Ovary (tissue), 3 donors: ENCODE measurements at regions not wholly inside any gene's neighbourhood (a gene's known extent, or its start where the extent isn't known, plus 50 kb on each side); places are given as distances from the start of the nearest gene placed in this dataset.

Source experiments
- CTCF ChIP-seq, 3 donors: fragments of 450-650 bp in 2 of 3; fragments of 200-600 bp in 1 of 3; IDR thresholded peaks; one replicate each; pipeline versions ENCODE4 v1.5.1 to v1.8.0; 2016 to 2022; ENCODE audit warnings: antibody characterized with exemption in 3 of 3, mild to moderate bottlenecking in 1 of 3
- EP300 ChIP-seq: sonication (generic); formaldehyde crosslinking; IDR thresholded peaks from one replicate; pipeline ENCODE4 v1.6.1; 2017; ENCODE audit warnings: antibody characterized with exemption
- POLR2A ChIP-seq: fragments of 450-650 bp; IDR thresholded peaks from one replicate; pipeline ENCODE4 v1.6.1; 2017; ENCODE audit warnings: antibody characterized with exemption, mild to moderate bottlenecking, moderate library complexity
- donor health status: DM: no; HTN: no; CAD: no.

- TF ChIP-seq EP300 (no peak), CTCF (IDR thresholded peaks at IDR 0.05) (no peak), POLR2A (no peak)
Observed at GRCh38 chr9:8188723-8189407, 389.3 kb upstream of the DMAC1 start.
